ENCODE measurements at regions not wholly inside any gene's neighbourhood (a gene's known extent, or its start where the extent isn't known, plus 50 kb on each side); places are given as distances from the start of the nearest gene placed in this dataset.

DNA sequence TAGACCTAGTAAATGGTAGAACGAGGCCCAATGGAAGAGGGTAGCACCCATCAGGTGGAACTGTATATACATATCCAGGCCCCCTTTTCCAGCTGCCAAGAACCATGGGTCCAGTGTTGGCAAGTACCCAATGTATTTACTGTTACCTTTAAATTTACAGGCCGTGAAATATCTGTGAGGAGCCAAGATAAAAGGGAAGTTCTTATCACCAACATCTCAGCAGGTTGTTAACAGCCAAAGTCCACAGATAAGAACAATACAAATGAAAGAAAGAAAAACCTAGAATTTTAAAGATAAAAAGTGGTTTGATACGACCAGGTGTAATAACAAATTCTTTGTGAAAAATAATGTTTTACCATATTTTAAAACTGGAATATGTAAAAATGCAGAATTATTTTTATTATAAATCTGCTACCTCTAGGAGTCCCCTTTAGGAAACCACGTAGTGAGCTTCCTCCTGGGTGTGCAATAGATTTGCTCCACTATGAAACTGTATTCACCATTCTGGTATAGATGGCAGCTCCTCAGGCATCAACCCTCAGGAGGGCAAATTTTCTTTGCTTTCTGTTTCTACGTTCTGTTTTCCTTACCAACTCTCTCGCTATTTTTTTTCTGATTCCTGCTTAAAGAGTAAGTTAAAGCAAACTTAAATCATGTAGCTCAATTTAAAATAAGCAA is 292.2 kb upstream of the SLC10A2 start:
- H3K79me2 ChIP-seq (ENCODE audit: low read length): no peaks in the 10 kb centered on the region

DNA sequence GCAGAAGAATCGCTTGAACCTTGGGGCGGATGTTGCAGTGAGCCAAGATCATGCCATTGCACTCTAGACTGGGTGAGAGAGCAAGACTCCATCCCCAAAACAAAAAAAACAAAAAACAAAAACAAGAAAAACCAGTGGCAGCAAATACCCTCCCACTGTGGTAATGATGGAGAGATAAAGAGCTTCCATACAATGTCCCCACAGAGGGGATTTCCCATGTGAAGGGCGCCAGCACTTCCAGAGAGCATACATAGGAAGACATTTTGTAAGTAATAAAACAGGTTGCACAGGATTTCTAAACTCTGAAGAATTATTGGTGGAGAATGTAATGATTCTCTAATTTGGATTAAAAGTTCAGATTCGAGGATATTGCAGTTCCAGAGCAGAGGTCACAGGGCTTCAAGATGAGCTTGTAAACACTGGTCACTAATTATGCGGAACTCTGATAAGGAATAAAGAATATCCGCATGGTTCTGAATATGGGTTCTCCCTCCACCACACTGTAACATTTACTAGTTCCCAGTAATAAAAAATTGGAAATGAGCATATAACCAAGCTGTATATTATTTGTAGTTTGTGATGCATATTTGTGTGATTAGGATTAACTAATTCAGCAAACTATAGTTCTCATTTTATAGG is 290.1 kb upstream of the SLC10A2 start:
- Histone ChIP-seq H3K9me2 (replicated peaks; ENCODE audit: insufficient read depth, low read length) (no peaks in the 10 kb centered on the region), H3K27me3 (ENCODE audit: low read length) (no peaks in the 10 kb centered on the region), H3K27ac (ENCODE audit: low read length) (no peak overlapping the region), H3K4me2 (ENCODE audit: low read depth, low read length, poor library complexity, severe bottlenecking) (no peak overlapping the region), H3K9me3 (ENCODE audit: low read length) (peaks cover 14% of the 10 kb centered on the region), H3K9ac (ENCODE audit: low read length) (no peak overlapping the region), H4K20me1 (ENCODE audit: insufficient read depth, low read depth, low read length) (no peaks in the 10 kb centered on the region), H3K79me2 (ENCODE audit: low read length) (no peaks in the 10 kb centered on the region), H3K4me3 (ENCODE audit: low read length) (no peak overlapping the region), H3K4me1 (ENCODE audit: low read length) (no peaks in the 10 kb centered on the region), H3K36me3 (ENCODE audit: insufficient read depth, low read length) (no peaks in the 10 kb centered on the region), H2AFZ (ENCODE audit: low read length) (no peak overlapping the region)
- DNase-seq: no peak

More for the DNA sequence above, 292.2 kb upstream of the SLC10A2 start:
- H3K27me3 ChIP-seq (ENCODE audit: low read length): no peaks in the 10 kb centered on the region
- H3K4me1 ChIP-seq (ENCODE audit: low read length): no peaks in the 10 kb centered on the region
- no peaks in the 10 kb centered on the region for H4K20me1 ChIP-seq (ENCODE audit: insufficient read depth, low read depth, low read length)
- H3K9ac ChIP-seq (ENCODE audit: low read length): no peak overlapping the region
- H3K27ac ChIP-seq (ENCODE audit: low read length): no peak overlapping the region
- H3K4me2 ChIP-seq (ENCODE audit: low read depth, low read length, poor library complexity, severe bottlenecking): no peak overlapping the region
- H3K36me3 ChIP-seq (ENCODE audit: insufficient read depth, low read length): no peaks in the 10 kb centered on the region
- no peak overlapping the region for H2AFZ ChIP-seq (ENCODE audit: low read length)
- no peaks in the 10 kb centered on the region for H3K9me2 ChIP-seq (replicated peaks; ENCODE audit: insufficient read depth, low read length)
- no peak overlapping the region for H3K4me3 ChIP-seq (ENCODE audit: low read length)
- no peak for DNase-seq
- peaks cover 12% of the 10 kb centered on the region for H3K9me3 ChIP-seq (ENCODE audit: low read length)

DNA sequence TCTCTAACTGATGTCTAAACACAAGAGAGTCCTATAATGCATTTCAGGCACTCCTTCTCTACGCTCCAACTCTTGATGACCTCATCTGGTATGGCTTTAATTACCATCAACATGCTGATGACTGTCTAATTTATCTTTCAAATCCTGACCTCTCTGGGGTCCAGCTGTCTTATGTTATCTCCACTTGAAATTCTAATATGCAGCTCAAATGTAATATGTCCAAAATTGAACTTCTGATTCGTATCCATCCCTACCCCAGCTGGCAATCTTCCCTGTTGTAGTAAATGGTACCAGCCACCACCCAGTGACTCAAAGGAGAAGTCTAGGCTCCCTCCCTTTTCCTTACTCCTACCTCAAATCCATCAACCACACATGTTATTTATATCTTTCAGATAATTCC is 288.0 kb upstream of the SLC10A2 start:
- no peak overlapping the region for H3K4me2 ChIP-seq (ENCODE audit: low read depth, low read length, poor library complexity, severe bottlenecking)
- H3K79me2 ChIP-seq (ENCODE audit: low read length): no peaks in the 10 kb centered on the region
- H4K20me1 ChIP-seq (ENCODE audit: insufficient read depth, low read depth, low read length): no peaks in the 10 kb centered on the region
- no peaks in the 10 kb centered on the region for H3K36me3 ChIP-seq (ENCODE audit: insufficient read depth, low read length)
- no peaks in the 10 kb centered on the region for H3K27me3 ChIP-seq (ENCODE audit: low read length)
- no peak overlapping the region for H3K9ac ChIP-seq (ENCODE audit: low read length)
- H3K4me3 ChIP-seq (ENCODE audit: low read length): no peak overlapping the region
- H3K9me3 ChIP-seq (ENCODE audit: low read length): peaks cover 9% of the 10 kb centered on the region
- H3K27ac ChIP-seq (ENCODE audit: low read length): no peak overlapping the region
- no peak for DNase-seq
- H2AFZ ChIP-seq (ENCODE audit: low read length): no peak overlapping the region
- H3K4me1 ChIP-seq (ENCODE audit: low read length): no peaks in the 10 kb centered on the region
- no peaks in the 10 kb centered on the region for H3K9me2 ChIP-seq (replicated peaks; ENCODE audit: insufficient read depth, low read length)

DNA sequence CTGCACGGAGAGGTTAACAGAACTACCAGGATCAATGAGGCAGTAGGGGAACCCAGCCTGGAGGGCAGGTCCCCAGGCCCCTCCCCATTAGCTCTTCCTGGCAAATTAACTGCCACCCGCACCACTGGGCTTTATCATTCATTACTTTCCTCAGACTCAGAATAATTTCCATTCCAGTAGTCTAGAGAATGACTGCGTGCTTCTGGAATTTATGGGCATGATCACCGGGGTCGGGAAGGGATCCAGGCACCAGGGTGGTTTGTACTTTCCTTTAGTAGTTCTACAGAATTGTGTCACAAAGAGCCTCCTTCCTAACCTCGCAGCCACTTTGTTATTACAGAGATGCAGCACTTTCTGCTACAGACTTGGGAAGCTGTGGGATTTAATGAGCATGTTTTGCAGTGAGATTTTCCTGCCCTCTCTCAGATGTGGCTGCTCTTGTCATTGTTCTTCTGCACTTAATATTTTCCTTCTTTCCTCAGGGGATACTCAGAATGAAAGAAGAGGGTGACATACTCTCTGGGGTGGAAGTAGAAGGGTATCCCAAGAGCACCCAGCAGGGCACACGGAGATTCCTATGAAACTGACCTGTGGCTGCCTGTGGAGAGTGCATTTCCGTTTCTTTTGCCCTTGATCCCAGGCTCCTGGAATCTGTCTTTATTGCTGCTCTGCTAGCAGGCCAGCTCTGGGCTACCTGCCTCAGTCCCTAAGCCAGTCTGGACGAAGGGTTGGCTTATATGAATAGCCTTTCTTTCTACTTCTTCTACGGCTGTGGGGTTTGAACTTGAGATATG is 285.0 kb upstream of the SLC10A2 start:
- Histone ChIP-seq H3K79me2 (ENCODE audit: low read length) (no peaks in the 10 kb centered on the region), H4K20me1 (ENCODE audit: insufficient read depth, low read depth, low read length) (no peaks in the 10 kb centered on the region), H2AFZ (ENCODE audit: low read length) (no peak overlapping the region), H3K9me2 (replicated peaks; ENCODE audit: insufficient read depth, low read length) (no peaks in the 10 kb centered on the region), H3K27ac (ENCODE audit: low read length) (no peak overlapping the region), H3K4me2 (ENCODE audit: low read depth, low read length, poor library complexity, severe bottlenecking) (no peak overlapping the region), H3K9me3 (ENCODE audit: low read length) (peaks cover 17% of the 10 kb centered on the region), H3K9ac (ENCODE audit: low read length) (no peak overlapping the region), H3K4me1 (ENCODE audit: low read length) (no peaks in the 10 kb centered on the region), H3K4me3 (ENCODE audit: low read length) (no peak overlapping the region), H3K36me3 (ENCODE audit: insufficient read depth, low read length) (no peaks in the 10 kb centered on the region), H3K27me3 (ENCODE audit: low read length) (no peaks in the 10 kb centered on the region)
- no peak for DNase-seq

DNA sequence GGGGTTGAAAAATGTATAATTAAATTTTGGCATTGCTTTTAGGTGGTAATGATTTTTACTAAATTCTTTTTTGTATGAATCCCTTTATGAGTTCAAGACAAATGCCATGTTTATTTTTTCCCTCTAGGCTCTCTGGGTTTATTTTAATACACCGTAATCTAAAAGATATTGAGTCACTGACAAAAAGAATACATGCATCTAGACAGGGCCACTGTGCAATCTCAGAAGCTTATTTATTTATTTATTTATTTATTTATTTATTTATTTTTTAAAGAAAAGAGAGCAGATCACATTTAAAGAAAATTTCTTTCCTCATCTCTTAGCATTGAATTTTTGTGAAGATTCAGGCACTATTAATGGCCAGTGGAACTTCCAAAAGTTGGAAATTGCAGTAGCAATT is 283.9 kb upstream of the SLC10A2 start:
- Histone ChIP-seq H2AFZ (ENCODE audit: low read length) (no peak overlapping the region), H3K9me2 (replicated peaks; ENCODE audit: insufficient read depth, low read length) (no peaks in the 10 kb centered on the region), H3K27me3 (ENCODE audit: low read length) (no peaks in the 10 kb centered on the region), H3K9ac (ENCODE audit: low read length) (no peak overlapping the region), H3K36me3 (ENCODE audit: insufficient read depth, low read length) (no peaks in the 10 kb centered on the region), H3K4me3 (ENCODE audit: low read length) (no peak overlapping the region), H4K20me1 (ENCODE audit: insufficient read depth, low read depth, low read length) (no peaks in the 10 kb centered on the region), H3K79me2 (ENCODE audit: low read length) (no peaks in the 10 kb centered on the region), H3K27ac (ENCODE audit: low read length) (no peak overlapping the region), H3K9me3 (ENCODE audit: low read length) (peaks cover 24% of the 10 kb centered on the region), H3K4me2 (ENCODE audit: low read depth, low read length, poor library complexity, severe bottlenecking) (no peak overlapping the region), H3K4me1 (ENCODE audit: low read length) (no peaks in the 10 kb centered on the region)
- no peak for DNase-seq

DNA sequence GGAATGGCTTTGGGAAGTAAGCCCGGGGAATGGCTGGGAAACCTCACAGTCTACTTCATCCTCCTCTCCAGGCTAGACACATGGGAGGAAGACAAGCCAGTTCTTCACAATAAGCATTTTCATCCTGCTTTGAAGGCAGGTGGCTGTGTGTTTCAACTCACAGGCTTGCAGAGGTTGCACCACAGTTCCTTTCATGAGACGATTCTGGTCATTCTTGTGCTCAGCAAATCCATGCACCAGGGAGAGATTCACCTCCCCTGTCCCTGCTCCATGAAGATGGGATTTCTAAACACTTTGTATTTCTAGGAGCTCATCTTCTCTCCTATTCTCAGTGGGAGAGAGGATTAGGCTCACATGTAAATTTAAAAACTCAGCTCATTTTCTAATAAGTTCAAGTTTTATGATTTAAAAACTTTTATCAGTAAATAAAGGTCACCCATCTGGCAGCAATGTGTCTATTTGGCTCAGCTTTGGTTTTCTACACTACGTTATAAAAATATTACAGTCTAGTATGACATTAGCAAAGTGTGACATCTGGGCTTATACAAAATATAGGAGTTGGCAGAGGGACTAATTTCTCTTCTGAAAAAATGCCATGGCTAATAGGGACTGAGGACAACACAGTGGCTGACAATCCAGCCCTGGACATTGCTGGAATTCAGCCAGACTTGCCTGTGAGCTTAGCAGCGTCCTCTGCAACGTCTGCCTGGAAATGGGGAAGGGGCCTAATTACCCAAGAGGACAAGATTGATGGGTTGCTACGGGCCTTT is 283.2 kb upstream of the SLC10A2 start:
- no peaks in the 10 kb centered on the region for H3K79me2 ChIP-seq (ENCODE audit: low read length)
- H3K27ac ChIP-seq (ENCODE audit: low read length): no peak overlapping the region
- no peak overlapping the region for H3K9ac ChIP-seq (ENCODE audit: low read length)
- H3K4me2 ChIP-seq (ENCODE audit: low read depth, low read length, poor library complexity, severe bottlenecking): no peak overlapping the region
- H3K9me2 ChIP-seq (replicated peaks; ENCODE audit: insufficient read depth, low read length): no peaks in the 10 kb centered on the region
- peaks cover 30% of the 10 kb centered on the region for H3K9me3 ChIP-seq (ENCODE audit: low read length)
- H3K4me1 ChIP-seq (ENCODE audit: low read length): no peaks in the 10 kb centered on the region
- no peak overlapping the region for H2AFZ ChIP-seq (ENCODE audit: low read length)
- no peak overlapping the region for H3K4me3 ChIP-seq (ENCODE audit: low read length)
- no peaks in the 10 kb centered on the region for H4K20me1 ChIP-seq (ENCODE audit: insufficient read depth, low read depth, low read length)
- H3K36me3 ChIP-seq (ENCODE audit: insufficient read depth, low read length): no peaks in the 10 kb centered on the region
- no peak for DNase-seq
- no peaks in the 10 kb centered on the region for H3K27me3 ChIP-seq (ENCODE audit: low read length)

DNA sequence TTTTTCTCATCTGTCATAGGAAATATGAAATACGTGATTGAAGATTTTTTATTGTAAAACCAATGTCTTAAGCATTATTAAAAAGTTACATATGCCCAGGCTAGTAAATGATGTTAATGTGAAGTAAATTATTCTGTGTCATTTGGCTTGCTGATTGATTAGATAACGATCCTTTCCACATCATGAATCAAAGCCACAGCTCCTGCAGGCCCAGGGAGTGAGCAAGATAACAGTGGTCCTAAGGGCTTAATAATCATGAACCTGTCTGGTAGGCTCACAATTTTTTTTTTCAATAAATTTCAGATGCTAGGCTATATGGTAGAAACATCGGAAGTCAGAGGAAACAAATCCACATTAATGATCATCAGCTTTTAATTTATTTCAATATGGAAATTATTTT is 269.0 kb upstream of the SLC10A2 start:
- Histone ChIP-seq H3K79me2 (ENCODE audit: low read length) (no peaks in the 10 kb centered on the region), H4K20me1 (ENCODE audit: insufficient read depth, low read depth, low read length) (no peaks in the 10 kb centered on the region), H3K27ac (ENCODE audit: low read length) (no peak overlapping the region), H2AFZ (ENCODE audit: low read length) (no peak overlapping the region), H3K4me2 (ENCODE audit: low read depth, low read length, poor library complexity, severe bottlenecking) (no peak overlapping the region), H3K9ac (ENCODE audit: low read length) (no peak overlapping the region), H3K27me3 (ENCODE audit: low read length) (no peaks in the 10 kb centered on the region), H3K36me3 (ENCODE audit: insufficient read depth, low read length) (no peaks in the 10 kb centered on the region), H3K4me3 (ENCODE audit: low read length) (no peak overlapping the region), H3K4me1 (ENCODE audit: low read length) (no peaks in the 10 kb centered on the region), H3K9me3 (ENCODE audit: low read length) (peaks cover 2% of the 10 kb centered on the region; the same call in 1 of the 2 replicates), H3K9me2 (replicated peaks; ENCODE audit: insufficient read depth, low read length) (no peaks in the 10 kb centered on the region)
- DNase-seq: no peak

DNA sequence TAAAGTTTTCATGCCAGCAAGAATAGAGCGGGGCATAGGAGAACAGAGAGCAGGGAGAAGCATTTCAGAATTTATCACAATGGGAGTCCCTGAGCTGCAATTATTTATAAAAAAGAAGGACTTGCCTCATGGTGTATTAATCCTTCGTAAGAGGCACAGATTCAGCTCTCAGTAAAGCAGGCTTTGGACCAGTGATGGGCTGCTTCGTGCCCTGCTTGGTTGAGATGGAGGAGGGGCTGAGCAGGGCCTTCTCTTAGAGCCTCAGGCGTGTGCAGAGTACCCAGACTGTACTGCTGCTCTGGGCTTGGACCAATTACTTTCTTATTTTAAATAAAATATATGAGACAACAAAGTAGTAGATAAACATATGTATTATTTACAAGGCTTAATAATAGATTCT is 265.7 kb upstream of the SLC10A2 start:
- no peaks in the 10 kb centered on the region for H4K20me1 ChIP-seq (ENCODE audit: insufficient read depth, low read depth, low read length)
- no peaks in the 10 kb centered on the region for H3K4me1 ChIP-seq (ENCODE audit: low read length)
- no peaks in the 10 kb centered on the region for H3K36me3 ChIP-seq (ENCODE audit: insufficient read depth, low read length)
- H3K9ac ChIP-seq (ENCODE audit: low read length): no peak overlapping the region
- H3K9me3 ChIP-seq (ENCODE audit: low read length): peaks cover 3% of the 10 kb centered on the region; the same call in 1 of the 2 replicates
- H3K27ac ChIP-seq (ENCODE audit: low read length): no peak overlapping the region
- no peak overlapping the region for H3K4me3 ChIP-seq (ENCODE audit: low read length)
- no peaks in the 10 kb centered on the region for H3K27me3 ChIP-seq (ENCODE audit: low read length)
- DNase-seq: no peak
- no peak overlapping the region for H2AFZ ChIP-seq (ENCODE audit: low read length)
- H3K9me2 ChIP-seq (replicated peaks; ENCODE audit: insufficient read depth, low read length): no peaks in the 10 kb centered on the region
- H3K4me2 ChIP-seq (ENCODE audit: low read depth, low read length, poor library complexity, severe bottlenecking): no peak overlapping the region
- H3K79me2 ChIP-seq (ENCODE audit: low read length): no peaks in the 10 kb centered on the region
